GM21367 (cell line): ENCODE measurements at regions not wholly inside any gene's neighbourhood (a gene's known extent, or its start where the extent isn't known, plus 50 kb on each side); places are given as distances from the start of the nearest gene placed in this dataset.
A peak's percentile ranks its signal among the peaks of the same experiment; 100 is the strongest.
"Not testable (repeated sequence)": the region's sequence is repeated elsewhere in the genome, so short reads cannot be mapped to it uniquely, and the experiment has no call there.

ENCODE experiments used
- ATAC-seq: cut with Tn5 transposase; IDR thresholded peaks from one replicate; pipeline ENCODE4 v1.9.1; 2021; ENCODE audit not compliant: unreplicated experiment

DNA sequence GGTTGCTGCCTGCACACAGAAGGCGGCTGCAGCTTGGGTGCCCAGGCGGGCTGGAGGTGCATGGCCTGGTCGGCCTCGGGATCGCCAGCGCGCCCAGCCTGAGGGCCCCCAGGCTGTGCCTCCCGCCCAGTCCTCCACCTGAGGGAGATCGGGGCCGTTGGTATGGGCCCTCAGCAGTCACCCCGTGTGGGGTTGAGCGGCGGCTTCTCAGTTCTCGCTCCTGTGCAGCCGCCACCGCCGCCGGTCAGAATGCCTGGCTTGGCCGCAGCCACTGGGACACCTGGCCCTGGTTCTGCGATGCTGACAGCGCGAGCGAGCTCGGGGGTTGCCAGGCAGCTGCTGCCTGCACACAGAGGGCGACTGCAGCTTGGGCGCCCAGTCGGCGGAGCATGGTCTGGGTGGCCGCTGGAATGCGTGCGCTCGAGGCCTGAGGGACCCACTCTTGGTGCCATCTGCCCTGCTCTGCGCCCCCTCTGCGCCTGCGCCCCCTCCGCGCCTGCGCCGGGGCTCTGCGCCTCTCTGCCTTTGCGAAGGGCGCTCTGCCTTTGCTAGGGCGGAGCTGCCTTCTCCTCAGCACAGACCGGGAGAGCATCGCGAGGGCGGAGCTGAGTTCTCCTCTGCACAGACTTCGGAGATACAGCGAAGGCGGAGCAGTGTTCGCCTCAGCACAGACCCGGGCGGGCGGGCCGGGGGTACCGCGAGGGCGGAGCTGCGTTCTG is 84.6 kb upstream of the ZNG1F start:
- ATAC-seq, result peak; percentile 100

DNA sequence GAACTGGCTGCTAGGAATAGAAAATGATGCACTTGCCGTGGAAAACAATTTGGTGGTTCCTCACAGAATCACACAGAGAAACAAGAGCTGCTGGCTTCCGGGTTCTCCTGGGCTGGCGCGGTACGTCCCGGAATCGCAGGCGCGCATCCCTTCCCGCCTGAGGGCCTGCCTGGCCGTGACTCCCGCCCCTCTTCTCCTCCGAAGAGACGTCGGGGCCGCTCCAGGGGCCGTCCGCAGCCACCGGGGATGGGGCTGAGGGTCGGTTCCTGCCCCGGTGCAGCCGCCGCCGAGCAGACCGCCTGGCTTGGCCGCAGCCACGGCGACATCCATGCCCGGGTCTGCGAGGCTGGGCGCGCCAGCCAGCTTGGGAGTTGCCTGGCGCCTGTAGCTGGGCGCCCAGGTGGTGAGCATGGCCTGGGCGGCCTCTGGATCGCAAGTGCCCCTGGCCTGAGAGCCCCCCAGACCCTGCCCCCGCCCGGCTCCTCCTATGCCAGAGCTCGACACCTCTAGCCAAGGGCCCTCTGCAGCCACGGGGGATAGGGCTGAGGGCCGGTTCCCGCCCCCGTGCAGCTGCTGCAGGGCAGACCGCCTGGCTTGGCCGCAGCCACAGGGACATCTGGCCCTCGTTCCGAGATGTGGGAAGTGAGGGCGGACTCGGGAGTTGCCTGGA is 83.9 kb upstream of the ZNG1F start:
- peak; percentile 17 for ATAC-seq

DNA sequence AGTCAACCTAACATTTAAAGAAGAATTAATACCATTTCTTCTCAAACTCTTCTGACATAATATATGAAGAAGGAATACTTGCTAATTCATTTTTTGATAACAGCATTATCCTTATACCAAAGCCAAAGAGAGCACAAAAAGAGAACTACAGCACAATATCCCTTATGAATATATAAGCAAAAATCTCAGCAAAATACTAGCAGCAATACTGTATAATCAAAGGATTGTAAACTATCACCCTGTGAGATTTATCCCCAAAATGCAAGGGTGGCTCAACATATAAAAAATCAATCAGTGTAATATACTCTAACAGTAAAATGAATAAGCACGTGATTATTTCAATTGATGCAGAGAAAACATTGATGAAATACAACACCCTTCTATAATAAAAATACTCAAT is 81.9 kb upstream of the ZNG1F start:
- not testable (repeated sequence) for ATAC-seq

DNA sequence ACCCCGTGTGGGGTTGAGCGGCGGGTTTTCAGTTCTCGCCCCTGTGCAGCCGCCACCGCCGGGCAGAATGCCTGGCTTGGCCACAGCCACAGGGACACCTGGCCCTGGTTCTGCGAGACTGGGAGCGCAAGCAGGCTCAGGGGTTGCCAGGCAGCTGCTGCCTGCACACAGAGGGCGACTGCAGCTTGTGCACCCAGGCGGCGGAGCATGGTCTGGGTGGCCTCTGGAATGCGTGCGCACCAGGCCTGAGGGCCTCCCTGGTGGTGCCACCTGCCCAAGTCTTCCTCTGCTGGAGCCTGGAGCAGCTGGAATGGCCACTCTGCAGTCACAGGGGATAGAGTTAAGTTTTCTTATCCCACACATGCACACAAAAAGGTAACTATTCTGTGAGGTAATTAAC is 80.4 kb upstream of the ZNG1F start:
- not testable (repeated sequence) for ATAC-seq

DNA sequence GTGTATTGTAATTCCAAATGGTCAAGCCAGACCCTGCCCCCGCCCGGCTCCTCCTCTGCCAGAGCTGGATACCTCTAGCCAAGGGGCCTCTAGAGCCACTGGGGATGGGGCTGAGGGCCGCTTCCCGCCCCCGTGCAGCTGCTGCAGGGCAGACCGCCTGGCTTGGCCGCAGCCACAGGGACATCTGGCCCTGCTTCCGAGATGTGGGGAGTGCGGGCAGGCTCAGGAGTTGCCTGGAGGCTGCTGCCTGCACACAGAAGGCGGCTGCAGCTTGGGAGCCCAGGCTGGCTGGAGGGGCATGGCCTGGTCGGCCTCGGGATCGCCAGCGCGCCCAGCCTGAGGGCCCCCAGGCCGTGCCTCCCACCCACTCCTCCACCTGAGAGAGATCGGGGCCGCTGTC is 79.9 kb upstream of the ZNG1F start:
- not testable (repeated sequence) for ATAC-seq

- ATAC-seq, result not testable (repeated sequence)
These were observed 77.5 kb upstream of the ZNG1F start for GRCh38 chr9:41266602-41267001.

DNA sequence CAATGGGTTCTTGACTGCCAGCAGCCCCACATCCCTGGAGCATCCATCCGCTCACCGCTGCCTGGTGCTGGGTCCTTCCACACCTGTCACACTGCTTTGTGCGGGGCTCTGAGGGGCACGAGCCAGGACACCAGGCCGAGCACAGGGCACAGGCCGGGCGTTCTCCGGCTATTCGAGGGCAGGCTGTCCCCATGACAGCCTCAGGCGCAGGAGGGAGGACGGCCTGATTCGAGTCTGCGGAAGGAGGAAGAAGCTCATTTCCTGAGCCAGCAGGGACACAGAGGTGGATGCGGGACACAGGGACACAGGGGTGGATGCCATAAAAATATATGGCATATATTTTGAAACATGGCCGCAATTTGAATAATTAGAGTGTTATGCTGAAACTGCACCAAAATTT is 76.9 kb upstream of the ZNG1F start:
- ATAC-seq, result not testable (repeated sequence)

DNA sequence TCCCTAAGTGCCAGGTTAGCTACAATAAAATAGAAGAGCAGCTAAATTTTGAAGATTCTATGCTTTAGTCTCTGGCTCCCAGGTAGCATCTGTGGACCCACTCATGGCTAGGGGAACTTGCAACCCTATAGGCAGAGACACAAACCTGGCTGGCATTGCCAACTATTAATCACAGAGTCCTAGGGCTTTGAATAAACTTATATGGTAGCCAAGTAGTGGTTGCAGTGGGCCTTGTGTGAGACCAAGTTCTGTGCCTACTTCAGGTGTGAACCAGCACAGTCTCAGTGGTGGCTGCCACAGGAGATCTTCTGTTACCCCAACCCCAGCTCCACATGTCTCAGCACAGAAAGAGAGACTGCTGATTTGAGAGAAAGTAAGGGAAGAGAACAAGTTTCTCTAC is 62.9 kb upstream of the ZNG1F start:
- ATAC-seq, result not testable (repeated sequence)

GRCh38 chr9:41251101-41251500 is 62.0 kb upstream of the ZNG1F start:
- ATAC-seq, result not testable (repeated sequence)

GRCh38 chr9:41246702-41247101 is 57.6 kb upstream of the ZNG1F start:
- not testable (repeated sequence) for ATAC-seq
